ENCODE measurements at regions not wholly inside any gene's neighbourhood (a gene's known extent, or its start where the extent isn't known, plus 50 kb on each side); places are given as distances from the start of the nearest gene placed in this dataset.

DNA sequence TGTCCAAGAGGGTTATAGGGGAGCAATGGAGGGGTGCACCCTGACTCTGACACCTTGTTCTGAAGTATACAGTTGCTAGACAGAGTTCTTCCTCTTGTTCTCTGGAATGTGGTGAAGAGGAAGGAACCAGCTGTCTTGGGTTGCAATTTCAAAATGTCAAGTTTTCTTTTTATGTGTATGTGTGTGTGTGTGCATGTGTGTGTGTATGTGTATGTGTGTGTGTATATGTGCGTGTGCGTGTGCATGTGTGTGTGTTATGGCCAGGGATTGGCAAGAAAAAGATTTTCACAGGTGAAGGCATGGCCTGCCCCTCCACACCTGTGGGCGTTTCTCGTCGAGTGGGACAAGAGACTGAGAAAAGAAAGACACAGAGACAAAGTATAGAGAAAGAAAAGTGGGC is 81.6 kb upstream of the ADGRA3 start:
- DNase-seq (ENCODE audit: low spot score) = no peak

More for the DNA sequence above, 81.6 kb upstream of the ADGRA3 start:
- peaks cover 14% of the 10 kb centered on the region for H3K4me1 Mint-ChIP-seq
- POLR2A ChIA-PET = no interaction called here
- ATAC-seq = no peak
- no peaks in the 10 kb centered on the region for H3K36me3 Mint-ChIP-seq
- TF ChIP-seq FOXK1 (CRISPR knock-in tag; IDR thresholded peaks at IDR 0.05) (no peak), ELF4 (CRISPR knock-in tag; IDR thresholded peaks at IDR 0.05; ENCODE audit: low read depth) (no peak), ZBTB43 (CRISPR knock-in tag; IDR thresholded peaks at IDR 0.05) (no peak), ERG (CRISPR knock-in tag; IDR thresholded peaks at IDR 0.05) (no peak), GABPB1 (CRISPR knock-in tag; IDR thresholded peaks at IDR 0.05) (no peak), PRRX2 (CRISPR knock-in tag; IDR thresholded peaks at IDR 0.05) (no peak), TEAD4 (CRISPR knock-in tag; IDR thresholded peaks at IDR 0.05) (no peak), SOX15 (CRISPR knock-in tag; IDR thresholded peaks at IDR 0.05) (no peak), FOXP1 (CRISPR knock-in tag; IDR thresholded peaks at IDR 0.05; ENCODE audit: borderline replicate concordance) (no peak), GTF2I (CRISPR knock-in tag; conservative IDR thresholded peaks at IDR 0.05) (no peak), ZNF121 (CRISPR knock-in tag; IDR thresholded peaks at IDR 0.05) (no peak), ZNF219 (CRISPR knock-in tag; IDR thresholded peaks at IDR 0.05; ENCODE audit: borderline replicate concordance) (no peak), FOXP4 (CRISPR knock-in tag; IDR thresholded peaks at IDR 0.05) (no peak), IRF2 (CRISPR knock-in tag; IDR thresholded peaks at IDR 0.05; ENCODE audit: borderline replicate concordance, low read depth) (no peak), ZNF416 (CRISPR knock-in tag; IDR thresholded peaks at IDR 0.05) (no peak), JUN (CRISPR knock-in tag; IDR thresholded peaks at IDR 0.05) (no peak), PRDM15 (CRISPR knock-in tag; IDR thresholded peaks at IDR 0.05) (no peak)
- TF ChIP-seq, protein P1, sequence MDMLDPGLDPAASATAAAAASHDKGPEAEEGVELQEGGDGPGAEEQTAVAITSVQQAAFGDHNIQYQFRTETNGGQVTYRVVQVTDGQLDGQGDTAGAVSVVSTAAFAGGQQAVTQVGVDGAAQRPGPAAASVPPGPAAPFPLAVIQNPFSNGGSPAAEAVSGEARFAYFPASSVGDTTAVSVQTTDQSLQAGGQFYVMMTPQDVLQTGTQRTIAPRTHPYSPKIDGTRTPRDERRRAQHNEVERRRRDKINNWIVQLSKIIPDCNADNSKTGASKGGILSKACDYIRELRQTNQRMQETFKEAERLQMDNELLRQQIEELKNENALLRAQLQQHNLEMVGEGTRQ (CRISPR knock-in tag; IDR thresholded peaks at IDR 0.05) = no peak
- TF ChIP-seq, protein P2, sequence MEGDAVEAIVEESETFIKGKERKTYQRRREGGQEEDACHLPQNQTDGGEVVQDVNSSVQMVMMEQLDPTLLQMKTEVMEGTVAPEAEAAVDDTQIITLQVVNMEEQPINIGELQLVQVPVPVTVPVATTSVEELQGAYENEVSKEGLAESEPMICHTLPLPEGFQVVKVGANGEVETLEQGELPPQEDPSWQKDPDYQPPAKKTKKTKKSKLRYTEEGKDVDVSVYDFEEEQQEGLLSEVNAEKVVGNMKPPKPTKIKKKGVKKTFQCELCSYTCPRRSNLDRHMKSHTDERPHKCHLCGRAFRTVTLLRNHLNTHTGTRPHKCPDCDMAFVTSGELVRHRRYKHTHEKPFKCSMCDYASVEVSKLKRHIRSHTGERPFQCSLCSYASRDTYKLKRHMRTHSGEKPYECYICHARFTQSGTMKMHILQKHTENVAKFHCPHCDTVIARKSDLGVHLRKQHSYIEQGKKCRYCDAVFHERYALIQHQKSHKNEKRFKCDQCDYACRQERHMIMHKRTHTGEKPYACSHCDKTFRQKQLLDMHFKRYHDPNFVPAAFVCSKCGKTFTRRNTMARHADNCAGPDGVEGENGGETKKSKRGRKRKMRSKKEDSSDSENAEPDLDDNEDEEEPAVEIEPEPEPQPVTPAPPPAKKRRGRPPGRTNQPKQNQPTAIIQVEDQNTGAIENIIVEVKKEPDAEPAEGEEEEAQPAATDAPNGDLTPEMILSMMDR (IDR thresholded peaks at IDR 0.05) = no peak
- TF ChIP-seq, protein P3, sequence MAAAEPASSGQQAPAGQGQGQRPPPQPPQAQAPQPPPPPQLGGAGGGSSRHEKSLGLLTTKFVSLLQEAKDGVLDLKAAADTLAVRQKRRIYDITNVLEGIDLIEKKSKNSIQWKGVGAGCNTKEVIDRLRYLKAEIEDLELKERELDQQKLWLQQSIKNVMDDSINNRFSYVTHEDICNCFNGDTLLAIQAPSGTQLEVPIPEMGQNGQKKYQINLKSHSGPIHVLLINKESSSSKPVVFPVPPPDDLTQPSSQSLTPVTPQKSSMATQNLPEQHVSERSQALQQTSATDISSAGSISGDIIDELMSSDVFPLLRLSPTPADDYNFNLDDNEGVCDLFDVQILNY (CRISPR knock-in tag; IDR thresholded peaks at IDR 0.05) = no peak
- H3K27me3 Mint-ChIP-seq (ENCODE audit: low read depth) = no peaks in the 10 kb centered on the region
- CTCF ChIA-PET = no interaction called here
- no peak overlapping the region for H3K27ac Mint-ChIP-seq
- no peak overlapping the region for H3K4me3 Mint-ChIP-seq
- H3K9me3 Mint-ChIP-seq = no peaks in the 10 kb centered on the region

Data from WTC11 (cell line).